ENCODE measurements at regions not wholly inside any gene's neighbourhood (a gene's known extent, or its start where the extent isn't known, plus 50 kb on each side); places are given as distances from the start of the nearest gene placed in this dataset.

GRCh38 chr10:28920091-28920490 lies 242.8 kb downstream of the BAMBI start:
- no peaks in the 10 kb centered on the region for H3K4me1 ChIP-seq
- H3K27ac ChIP-seq: no peak overlapping the region
- no peaks in the 10 kb centered on the region for H3K9me3 ChIP-seq
- TF ChIP-seq, protein P1, sequence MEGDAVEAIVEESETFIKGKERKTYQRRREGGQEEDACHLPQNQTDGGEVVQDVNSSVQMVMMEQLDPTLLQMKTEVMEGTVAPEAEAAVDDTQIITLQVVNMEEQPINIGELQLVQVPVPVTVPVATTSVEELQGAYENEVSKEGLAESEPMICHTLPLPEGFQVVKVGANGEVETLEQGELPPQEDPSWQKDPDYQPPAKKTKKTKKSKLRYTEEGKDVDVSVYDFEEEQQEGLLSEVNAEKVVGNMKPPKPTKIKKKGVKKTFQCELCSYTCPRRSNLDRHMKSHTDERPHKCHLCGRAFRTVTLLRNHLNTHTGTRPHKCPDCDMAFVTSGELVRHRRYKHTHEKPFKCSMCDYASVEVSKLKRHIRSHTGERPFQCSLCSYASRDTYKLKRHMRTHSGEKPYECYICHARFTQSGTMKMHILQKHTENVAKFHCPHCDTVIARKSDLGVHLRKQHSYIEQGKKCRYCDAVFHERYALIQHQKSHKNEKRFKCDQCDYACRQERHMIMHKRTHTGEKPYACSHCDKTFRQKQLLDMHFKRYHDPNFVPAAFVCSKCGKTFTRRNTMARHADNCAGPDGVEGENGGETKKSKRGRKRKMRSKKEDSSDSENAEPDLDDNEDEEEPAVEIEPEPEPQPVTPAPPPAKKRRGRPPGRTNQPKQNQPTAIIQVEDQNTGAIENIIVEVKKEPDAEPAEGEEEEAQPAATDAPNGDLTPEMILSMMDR (IDR thresholded peaks at IDR 0.05): no peak
- TF ChIP-seq POLR2A (IDR thresholded peaks at IDR 0.05): no peak
- DNase-seq: no peak
- 87 to 88% methylated on average over 2 to 3 of the region's 3 CpGs for WGBS, 2 donors
- no peaks in the 10 kb centered on the region for H3K36me3 ChIP-seq (ENCODE audit: low read depth, missing control alignments)
- no peaks in the 10 kb centered on the region for H3K27me3 ChIP-seq
- no peak overlapping the region for H3K4me3 ChIP-seq
- intact Hi-C loops (cut with DNase I; ENCODE audit: low total_unique reads): no loop called here

DNA sequence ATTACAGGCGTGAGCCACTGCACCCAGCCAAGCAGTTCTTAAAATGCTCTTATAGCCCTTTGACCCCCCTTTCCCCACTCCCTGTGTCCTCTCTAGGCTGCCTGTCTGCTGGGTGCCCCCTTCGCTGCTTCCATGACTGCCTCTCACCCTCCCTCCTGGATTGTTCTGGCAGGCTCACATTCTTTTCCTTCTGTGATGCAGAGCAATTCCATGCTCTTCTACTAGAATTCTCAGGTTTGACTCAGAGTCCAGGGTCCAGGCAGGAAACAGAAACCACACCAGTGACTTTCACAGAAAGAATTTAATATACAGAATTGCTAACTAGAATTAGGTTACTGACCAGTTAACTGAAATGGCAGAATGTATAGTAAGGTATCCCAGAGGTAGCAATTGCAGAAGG lies 244.8 kb downstream of the BAMBI start:
- intact Hi-C loops (cut with DNase I; ENCODE audit: low total_unique reads): no loop called here
- Histone ChIP-seq H3K27me3 (no peaks in the 10 kb centered on the region), H3K36me3 (ENCODE audit: low read depth, missing control alignments) (no peaks in the 10 kb centered on the region), H3K27ac (no peak overlapping the region), H3K4me1 (no peaks in the 10 kb centered on the region), H3K9me3 (no peaks in the 10 kb centered on the region), H3K4me3 (no peak overlapping the region)
- DNase-seq: no peak
- no peak for TF ChIP-seq POLR2A (IDR thresholded peaks at IDR 0.05)
- TF ChIP-seq, protein P1 (IDR thresholded peaks at IDR 0.05): no peak
- WGBS, 2 donors: 96 to 97% methylated on average over 2 of the region's 2 CpGs

GRCh38 chr10:28922861-28923260 lies 245.5 kb downstream of the BAMBI start:
- TF ChIP-seq, protein P1 (IDR thresholded peaks at IDR 0.05): no peak
- no peak for TF ChIP-seq POLR2A (IDR thresholded peaks at IDR 0.05)
- no peaks in the 10 kb centered on the region for H3K27me3 ChIP-seq
- 89 to 91% methylated on average over 2 of the region's 2 CpGs for WGBS, 2 donors
- H3K4me1 ChIP-seq: no peaks in the 10 kb centered on the region
- intact Hi-C loops (cut with DNase I; ENCODE audit: low total_unique reads): no loop called here
- H3K9me3 ChIP-seq: no peaks in the 10 kb centered on the region
- no peak for DNase-seq
- H3K36me3 ChIP-seq (ENCODE audit: low read depth, missing control alignments): no peaks in the 10 kb centered on the region
- H3K4me3 ChIP-seq: no peak overlapping the region
- no peak overlapping the region for H3K27ac ChIP-seq

DNA sequence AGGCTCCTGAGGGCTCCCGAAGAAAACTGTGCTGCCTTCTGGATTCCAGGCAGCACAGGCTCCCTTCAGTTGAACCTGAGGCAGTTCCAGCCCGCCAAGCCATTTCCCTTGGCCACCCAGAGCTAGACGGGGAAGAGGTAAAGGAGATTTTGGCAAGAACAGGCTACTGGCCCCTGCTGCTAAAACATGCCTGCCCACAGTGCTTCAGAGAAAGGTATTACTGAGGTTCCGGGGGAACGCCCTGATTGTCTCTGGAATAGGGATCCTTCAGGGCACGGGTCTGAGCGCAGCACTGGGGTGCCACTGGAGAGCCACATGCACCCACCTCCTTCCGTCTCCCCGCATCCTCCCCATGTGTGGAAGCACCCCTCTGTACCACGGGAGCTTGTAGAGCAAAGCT lies 247.4 kb downstream of the BAMBI start:
- no peak for DNase-seq

DNA sequence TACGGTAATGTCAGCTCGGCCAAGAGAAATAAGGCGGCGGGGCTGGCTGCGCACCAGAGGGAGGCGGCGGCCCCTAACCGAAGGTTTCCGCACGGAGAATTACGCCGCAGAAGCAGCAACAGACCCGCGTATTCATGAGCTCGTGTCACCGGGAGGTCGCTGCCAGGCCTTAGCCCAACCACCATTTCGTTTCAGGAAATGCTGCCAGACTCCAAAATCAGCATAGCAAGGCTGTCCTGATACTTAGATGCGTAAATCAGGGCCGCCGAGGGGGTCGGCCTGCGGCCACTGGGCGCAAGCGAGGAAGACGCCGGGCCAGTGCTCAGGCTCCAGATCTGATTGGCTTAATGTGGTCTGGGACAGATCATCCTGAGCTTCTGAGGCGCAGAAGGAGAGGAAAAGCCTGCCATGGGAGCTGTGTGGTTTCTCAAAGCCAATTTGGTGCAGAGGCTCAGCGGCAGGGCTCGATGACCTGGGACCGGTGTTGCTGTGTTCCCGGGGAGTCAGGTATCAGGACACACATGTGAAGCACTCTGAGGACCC lies 247.9 kb downstream of the BAMBI start:
- intact Hi-C loops (cut with DNase I; ENCODE audit: low total_unique reads): no loop called here
- no peak for TF ChIP-seq POLR2A (IDR thresholded peaks at IDR 0.05)
- TF ChIP-seq, protein P1 (IDR thresholded peaks at IDR 0.05): no peak
- 65 to 81% methylated on average over 15 to 32 of the region's 32 CpGs for WGBS, 2 donors
- no peak overlapping the region for H3K4me3 ChIP-seq
- no peak overlapping the region for H3K27ac ChIP-seq
- DNase-seq: no peak
- H3K36me3 ChIP-seq (ENCODE audit: low read depth, missing control alignments): no peaks in the 10 kb centered on the region
- H3K9me3 ChIP-seq: no peaks in the 10 kb centered on the region
- H3K4me1 ChIP-seq: no peaks in the 10 kb centered on the region
- no peaks in the 10 kb centered on the region for H3K27me3 ChIP-seq

More for the DNA sequence above, 247.4 kb downstream of the BAMBI start:
- no peak overlapping the region for H3K4me3 ChIP-seq
- WGBS, 2 donors: 60 to 80% methylated on average over 8 to 10 of the region's 10 CpGs
- H3K27me3 ChIP-seq: no peaks in the 10 kb centered on the region
- H3K4me1 ChIP-seq: no peaks in the 10 kb centered on the region
- TF ChIP-seq POLR2A (IDR thresholded peaks at IDR 0.05): no peak
- TF ChIP-seq, protein P1 (IDR thresholded peaks at IDR 0.05): no peak
- H3K9me3 ChIP-seq: no peaks in the 10 kb centered on the region
- no peak overlapping the region for H3K27ac ChIP-seq
- no peaks in the 10 kb centered on the region for H3K36me3 ChIP-seq (ENCODE audit: low read depth, missing control alignments)
- intact Hi-C loops (cut with DNase I; ENCODE audit: low total_unique reads): no loop called here
